SHP77 treated with DMSO at 0.1 percent for 48 hours (cell line): ENCODE measurements at regions not wholly inside any gene's neighbourhood (a gene's known extent, or its start where the extent isn't known, plus 50 kb on each side); places are given as distances from the start of the nearest gene placed in this dataset.
"Not testable (repeated sequence)": the region's sequence is repeated elsewhere in the genome, so short reads cannot be mapped to it uniquely, and the experiment has no call there.

Experiments used
- DNase-seq: peaks from one replicate; lab custom pipeline; 2025; lab: John Stamatoyannopoulos, UW

DNA sequence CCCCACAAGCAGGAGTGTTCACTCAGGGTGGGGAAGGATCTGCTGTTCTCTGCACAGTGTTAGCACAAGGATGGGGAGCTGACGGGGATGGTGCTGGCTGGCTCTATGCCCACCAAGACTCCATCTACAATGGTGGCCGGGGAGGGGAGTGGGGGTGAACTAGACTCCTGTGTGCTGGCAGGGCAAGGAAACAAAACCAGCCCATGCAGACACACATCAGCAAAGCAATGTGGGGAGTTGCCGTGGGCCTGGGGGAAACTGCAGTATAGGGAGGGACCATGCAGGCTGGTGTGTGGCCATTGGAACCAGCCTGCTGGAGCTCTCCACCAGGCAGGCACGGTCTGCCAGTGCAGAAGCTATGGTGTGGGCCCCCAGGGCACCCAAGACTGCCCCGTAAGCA, 195.1 kb downstream of the PWWP3B start:
- DNase-seq = no peak

GRCh38 chrX:106378616-106379015, 210.5 kb downstream of the PWWP3B start:
- DNase-seq = no peak

- DNase-seq = no peak
Measured at GRCh38 chrX:106391284-106391911, 220.4 kb upstream of the RADX start.

GRCh38 chrX:106392346-106392745, 219.4 kb upstream of the RADX start:
- no peak for DNase-seq

DNA sequence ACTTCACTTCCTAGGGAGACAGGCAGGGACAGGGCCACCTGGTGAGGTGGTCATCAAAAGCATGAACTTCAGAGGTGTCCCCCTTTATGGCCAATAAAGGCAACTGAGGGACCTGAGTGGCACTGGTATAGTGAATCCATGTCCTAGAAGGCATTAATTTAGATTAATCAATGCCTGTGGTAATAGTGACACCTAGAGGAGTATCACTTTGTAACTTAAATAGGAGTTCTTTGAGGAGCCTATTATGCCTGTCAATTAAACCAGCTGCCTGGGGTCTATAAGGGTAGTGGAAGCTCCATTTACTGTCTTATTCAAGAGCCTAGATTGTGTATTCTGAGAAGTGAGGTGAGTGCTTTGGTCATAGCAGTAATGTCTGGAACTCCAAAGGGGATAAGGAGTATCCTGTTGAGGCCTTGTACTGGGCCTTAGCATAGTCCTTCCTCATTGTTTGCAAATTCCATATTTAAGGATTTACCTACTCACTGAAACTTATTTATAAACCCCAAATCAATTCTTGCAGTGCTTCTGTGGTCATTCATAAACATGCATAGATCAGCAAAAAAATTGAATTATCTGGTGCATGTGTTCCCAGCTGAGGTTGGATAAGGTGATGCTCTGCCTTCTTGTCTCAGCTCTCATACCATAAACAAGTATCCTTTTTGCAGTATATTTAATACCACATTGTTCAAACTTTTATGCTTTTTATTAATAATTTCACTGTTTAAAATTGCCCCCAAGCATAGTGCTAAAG, 213.8 kb upstream of the RADX start:
- DNase-seq = no peak

- DNase-seq = no peak
Measured at GRCh38 chrX:106401965-106402559, 209.7 kb upstream of the RADX start.

GRCh38 chrX:106404512-106404911, 207.3 kb upstream of the RADX start:
- no peak for DNase-seq

DNA sequence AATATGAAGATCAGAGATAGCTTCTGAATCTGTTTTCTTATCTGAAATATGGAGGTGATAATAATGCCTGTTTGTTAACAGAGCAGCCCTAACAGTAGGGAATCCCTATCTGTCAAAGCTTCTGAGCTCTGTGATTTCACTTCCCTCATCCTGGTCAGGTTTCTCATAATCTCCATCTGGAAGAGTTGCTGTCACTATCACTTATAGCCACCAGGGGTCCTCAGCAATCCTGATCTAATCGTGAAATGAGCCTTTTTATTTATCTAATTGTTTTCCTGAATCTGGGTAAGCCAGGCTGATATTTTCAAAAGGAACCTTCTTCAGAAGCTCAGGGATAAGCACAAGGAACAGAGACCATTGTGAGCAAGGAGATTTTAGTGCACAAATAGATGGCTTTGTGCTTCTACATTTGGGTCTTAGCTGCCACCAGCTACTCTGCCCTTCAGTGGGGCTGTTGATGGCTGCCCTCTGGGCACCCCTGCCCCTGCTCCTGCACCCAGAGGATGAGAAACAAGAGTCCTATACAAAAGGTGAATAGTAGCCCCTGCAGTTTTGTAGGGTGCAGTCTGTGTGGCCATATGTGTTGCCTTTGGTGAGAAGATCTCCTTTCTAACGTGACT, 196.4 kb upstream of the RADX start:
- DNase-seq = peak; percentile 0

GRCh38 chrX:106436691-106437090, 175.1 kb upstream of the RADX start:
- no peak for DNase-seq

DNA sequence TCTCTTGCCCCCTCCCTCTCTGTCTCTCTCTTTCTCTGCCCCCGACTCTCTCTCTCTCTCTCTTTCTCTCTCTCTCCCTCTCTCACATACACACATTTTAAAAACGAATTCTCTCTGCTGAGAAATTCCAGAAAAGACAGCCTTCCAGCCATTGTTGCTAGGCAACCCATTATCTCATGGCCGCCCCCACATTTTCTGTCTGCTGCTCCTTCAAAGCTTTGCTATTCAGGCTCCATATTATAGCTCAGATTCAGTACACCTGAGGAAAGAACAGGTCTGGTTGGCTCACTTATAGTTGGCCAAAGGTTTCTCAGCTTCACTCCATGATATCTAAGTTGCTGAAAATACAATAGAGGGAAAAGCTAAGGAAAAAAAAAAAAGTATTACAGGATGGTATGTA, 174.4 kb upstream of the RADX start:
- no peak for DNase-seq

DNA sequence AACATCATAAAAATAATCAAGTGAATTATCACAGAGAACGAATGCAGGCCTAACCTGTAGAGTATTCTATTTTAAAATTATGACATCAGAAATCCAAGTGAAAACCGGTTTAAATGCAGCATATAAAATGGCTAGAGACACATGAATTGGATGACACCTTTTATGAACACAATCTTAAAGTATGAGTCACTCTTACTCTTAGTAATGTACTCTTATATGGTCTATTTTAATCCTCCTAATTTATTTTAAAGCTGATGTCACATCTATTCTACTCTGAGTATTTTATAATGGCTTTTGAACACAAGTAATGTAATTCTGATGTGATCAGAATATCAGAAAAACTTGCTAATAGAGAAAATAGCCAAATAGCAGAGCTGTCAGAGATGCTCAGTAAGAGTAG, 161.4 kb upstream of the RADX start:
- DNase-seq = no peak

GRCh38 chrX:106451933-106452332, 159.8 kb upstream of the RADX start:
- no peak for DNase-seq

- no peak for DNase-seq
Measured at GRCh38 chrX:106454991-106455390, 156.8 kb upstream of the RADX start.

DNA sequence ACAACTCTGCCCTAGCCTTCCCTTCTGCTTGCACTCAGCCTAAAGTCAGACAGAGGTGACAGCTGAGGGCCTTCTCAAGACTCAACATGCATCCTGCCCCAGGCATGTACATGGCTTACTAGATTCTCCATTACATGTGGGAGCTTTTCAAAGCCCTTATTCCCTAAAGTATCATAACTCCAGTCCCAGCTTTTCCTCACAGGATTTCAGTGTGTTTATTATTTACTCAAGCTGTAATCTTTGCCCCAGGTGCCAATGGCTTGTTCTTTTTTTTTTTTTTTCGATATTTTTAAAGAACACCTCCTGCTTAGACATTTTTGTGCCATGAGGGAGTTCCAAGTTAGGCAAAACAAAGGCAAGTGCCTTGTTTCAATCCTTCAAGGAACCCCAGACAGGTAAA, 154.0 kb upstream of the RADX start:
- DNase-seq = no peak

GRCh38 chrX:106467422-106467821, 144.4 kb upstream of the RADX start:
- DNase-seq = no peak

GRCh38 chrX:106467943-106468342, 143.8 kb upstream of the RADX start:
- DNase-seq = no peak

DNA sequence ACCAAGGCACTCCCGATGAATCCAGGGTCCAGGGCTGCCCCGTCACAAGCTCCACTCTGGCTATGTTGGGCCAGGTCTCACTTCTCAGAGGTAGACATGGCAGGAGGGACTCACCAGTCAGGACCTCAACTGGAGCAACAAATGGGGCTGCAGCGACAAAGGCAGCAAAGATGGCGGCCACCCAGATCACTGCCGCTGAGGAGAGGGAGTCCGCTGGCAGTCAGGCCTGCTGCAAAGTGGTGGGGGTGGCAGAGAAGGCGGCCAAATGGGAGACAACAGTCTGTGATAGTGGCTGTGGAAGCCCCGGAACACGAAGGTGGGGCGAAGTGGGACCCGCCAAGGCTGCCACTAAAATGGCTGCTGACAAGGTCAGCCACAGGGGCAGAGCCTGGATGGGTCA, 143.3 kb upstream of the RADX start:
- no peak for DNase-seq

- DNase-seq = no peak
Measured at GRCh38 chrX:106479920-106480319, 131.9 kb upstream of the RADX start.

- no peak for DNase-seq
Measured at GRCh38 chrX:106481341-106481740, 130.4 kb upstream of the RADX start.

DNA sequence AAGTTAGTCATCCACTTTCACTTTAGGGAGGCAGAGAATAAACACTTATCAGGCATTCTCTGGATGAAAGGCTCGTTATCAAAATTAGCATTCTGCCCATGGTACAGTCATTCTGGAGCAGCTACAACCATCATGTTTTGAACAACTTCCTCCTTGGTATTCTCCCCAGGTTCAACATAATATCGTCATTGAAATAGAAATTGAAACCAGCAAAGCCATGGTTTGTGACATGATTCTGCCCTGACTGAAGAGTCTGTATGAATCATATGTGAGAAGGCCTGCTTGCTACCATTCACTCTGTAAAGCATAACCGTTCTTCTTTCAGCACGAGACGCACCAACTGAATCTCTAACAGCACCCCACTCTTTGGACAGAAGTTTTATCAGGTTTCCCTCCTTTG, 127.5 kb upstream of the RADX start:
- no peak for DNase-seq

DNA sequence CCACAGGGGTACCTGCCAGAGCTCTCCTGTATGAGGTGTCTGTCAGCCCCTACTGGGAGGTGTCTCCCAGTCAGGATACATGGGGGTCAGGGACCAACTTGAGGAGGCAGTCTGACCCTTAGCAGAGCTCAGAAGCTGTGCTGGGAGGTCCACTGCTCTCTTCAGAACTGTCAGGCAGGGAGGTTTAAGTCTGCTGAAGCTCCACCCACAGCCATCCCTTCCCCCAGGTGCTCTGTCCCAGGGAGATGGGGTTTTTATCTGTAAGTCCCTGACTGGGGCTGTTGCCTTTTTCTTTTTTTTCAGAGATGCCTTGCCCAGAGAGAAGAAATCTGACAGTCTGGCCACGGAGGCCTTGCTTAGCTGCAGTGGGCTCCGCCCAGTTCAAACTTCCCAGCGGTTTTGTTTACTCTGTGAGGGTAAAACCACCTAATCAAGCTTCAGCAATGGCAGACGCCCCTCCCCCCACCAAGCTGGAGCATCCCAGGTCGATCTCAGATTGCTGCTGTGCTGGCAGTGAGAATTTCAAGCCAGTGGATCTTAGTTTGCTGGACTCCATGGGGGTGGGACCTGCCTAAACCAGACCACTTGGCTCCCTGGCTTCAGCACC, 118.5 kb upstream of the RADX start:
- not testable (repeated sequence) for DNase-seq

DNA sequence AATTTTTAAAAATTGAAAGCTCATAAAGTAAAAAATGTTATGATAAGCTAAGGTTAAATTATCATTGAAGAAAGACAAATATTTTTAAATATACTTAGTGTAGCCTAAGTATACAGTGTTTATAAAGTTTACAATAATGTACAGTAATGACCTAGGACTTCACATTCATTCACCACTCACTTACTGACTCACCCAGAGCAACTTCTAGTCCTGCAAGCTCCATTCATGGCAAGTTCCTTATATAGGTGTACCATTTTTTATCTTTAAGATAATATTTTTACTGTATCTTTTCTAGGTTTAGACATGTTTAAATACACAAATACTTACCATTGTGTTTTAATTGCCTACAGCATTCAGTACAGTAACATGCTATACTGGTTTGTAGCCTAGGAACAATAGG, 112.3 kb upstream of the RADX start:
- no peak for DNase-seq
